ENCODE measurements at regions not wholly inside any gene's neighbourhood (a gene's known extent, or its start where the extent isn't known, plus 50 kb on each side); places are given as distances from the start of the nearest gene placed in this dataset.
A peak's percentile ranks its signal among the peaks of the same experiment; 100 is the strongest.
"Not testable (repeated sequence)": the region's sequence is repeated elsewhere in the genome, so short reads cannot be mapped to it uniquely, and the experiment has no call there.

- TF ChIP-seq CTCF (conservative IDR thresholded peaks at IDR 0.05; ENCODE audit: low read length): no peak
- DNase-seq (ENCODE audit: low read depth): no peak
- no peak overlapping the region for H3K4me3 ChIP-seq (ENCODE audit: low read length)
Measured at GRCh38 chr2:235105821-235106359, 154.1 kb downstream of the SH3BP4 start.

- peak; percentile 91 for TF ChIP-seq CTCF (conservative IDR thresholded peaks at IDR 0.05; ENCODE audit: low read length)
- no peak overlapping the region for H3K4me3 ChIP-seq (ENCODE audit: low read length)
- peak; percentile 76 for DNase-seq (ENCODE audit: low read depth)
Measured at GRCh38 chr2:235106874-235107639, 155.2 kb downstream of the SH3BP4 start.

- no peak for TF ChIP-seq CTCF (conservative IDR thresholded peaks at IDR 0.05; ENCODE audit: low read length)
- DNase-seq (ENCODE audit: low read depth): no peak
Measured at GRCh38 chr2:235107640-235107951, 155.8 kb downstream of the SH3BP4 start.

GRCh38 chr2:235109561-235109960 is 157.7 kb downstream of the SH3BP4 start:
- H3K4me3 ChIP-seq (ENCODE audit: low read length); DNase-seq (ENCODE audit: low read depth): not testable (repeated sequence)

More at GRCh38 chr2:235107640-235107951, 155.8 kb downstream of the SH3BP4 start:
- H3K4me3 ChIP-seq (ENCODE audit: low read length): no peak overlapping the region

GRCh38 chr2:235112365-235112764 is 160.5 kb downstream of the SH3BP4 start:
- DNase-seq (ENCODE audit: low read depth): no peak
- H3K4me3 ChIP-seq (ENCODE audit: low read length): no peak overlapping the region
- no peak for TF ChIP-seq CTCF (conservative IDR thresholded peaks at IDR 0.05; ENCODE audit: low read length)

GRCh38 chr2:235113854-235114253 is 162.0 kb downstream of the SH3BP4 start:
- no peak for DNase-seq (ENCODE audit: low read depth)
- no peak for TF ChIP-seq CTCF (conservative IDR thresholded peaks at IDR 0.05; ENCODE audit: low read length)
- H3K4me3 ChIP-seq (ENCODE audit: low read length): no peak overlapping the region

- DNase-seq (ENCODE audit: low read depth): no peak
- no peak overlapping the region for H3K4me3 ChIP-seq (ENCODE audit: low read length)
- TF ChIP-seq CTCF (conservative IDR thresholded peaks at IDR 0.05; ENCODE audit: low read length): no peak
Measured at GRCh38 chr2:235114286-235114685, 162.5 kb downstream of the SH3BP4 start.

All from AG10803 (cell line).